HG02852 (cell line): ENCODE measurements at regions not wholly inside any gene's neighbourhood (a gene's known extent, or its start where the extent isn't known, plus 50 kb on each side); places are given as distances from the start of the nearest gene placed in this dataset.

Experiments
- ATAC-seq: cut with Tn5 transposase; IDR thresholded peaks from one replicate; pipeline ENCODE4 v1.9.1; 2021; ENCODE audit warnings: mild to moderate bottlenecking, moderate library complexity; ENCODE audit not compliant: unreplicated experiment

GRCh38 chr15:70217226-70218160 is 119.8 kb upstream of the TLE3 start:
- ATAC-seq = no peak

- ATAC-seq = no peak
These were observed 118.2 kb upstream of the TLE3 start for GRCh38 chr15:70215951-70216350.

GRCh38 chr15:70214941-70215635 is 117.4 kb upstream of the TLE3 start:
- ATAC-seq = no peak

GRCh38 chr15:70214276-70214675 is 116.6 kb upstream of the TLE3 start:
- no peak for ATAC-seq

GRCh38 chr15:70213794-70214193 is 116.1 kb upstream of the TLE3 start:
- no peak for ATAC-seq

- ATAC-seq = no peak
These were observed 115.2 kb upstream of the TLE3 start for GRCh38 chr15:70212963-70213315.

- no peak for ATAC-seq
These were observed 114.7 kb upstream of the TLE3 start for GRCh38 chr15:70212286-70212962.

GRCh38 chr15:70210528-70210927 is 112.8 kb upstream of the TLE3 start:
- ATAC-seq = no peak

- no peak for ATAC-seq
These were observed 112.4 kb upstream of the TLE3 start for GRCh38 chr15:70210076-70210475.

GRCh38 chr15:70209499-70209898 is 111.8 kb upstream of the TLE3 start:
- no peak for ATAC-seq

GRCh38 chr15:70208332-70208731 is 110.6 kb upstream of the TLE3 start:
- ATAC-seq = no peak

GRCh38 chr15:70206668-70207067 is 109.0 kb upstream of the TLE3 start:
- ATAC-seq = no peak

GRCh38 chr15:70204652-70205051 is 106.9 kb upstream of the TLE3 start:
- no peak for ATAC-seq

- ATAC-seq = no peak
These were observed 106.4 kb upstream of the TLE3 start for GRCh38 chr15:70203981-70204560.

GRCh38 chr15:70202756-70203155 is 105.0 kb upstream of the TLE3 start:
- no peak for ATAC-seq

- no peak for ATAC-seq
These were observed 103.7 kb upstream of the TLE3 start for GRCh38 chr15:70201425-70201775.

- ATAC-seq = no peak
These were observed 103.1 kb upstream of the TLE3 start for GRCh38 chr15:70200511-70201424.

GRCh38 chr15:70199540-70200410 is 102.1 kb upstream of the TLE3 start:
- ATAC-seq = no peak

GRCh38 chr15:70199124-70199482 is 101.4 kb upstream of the TLE3 start:
- ATAC-seq = no peak
